ENCODE measurements at regions not wholly inside any gene's neighbourhood (a gene's known extent, or its start where the extent isn't known, plus 50 kb on each side); places are given as distances from the start of the nearest gene placed in this dataset.

DNA sequence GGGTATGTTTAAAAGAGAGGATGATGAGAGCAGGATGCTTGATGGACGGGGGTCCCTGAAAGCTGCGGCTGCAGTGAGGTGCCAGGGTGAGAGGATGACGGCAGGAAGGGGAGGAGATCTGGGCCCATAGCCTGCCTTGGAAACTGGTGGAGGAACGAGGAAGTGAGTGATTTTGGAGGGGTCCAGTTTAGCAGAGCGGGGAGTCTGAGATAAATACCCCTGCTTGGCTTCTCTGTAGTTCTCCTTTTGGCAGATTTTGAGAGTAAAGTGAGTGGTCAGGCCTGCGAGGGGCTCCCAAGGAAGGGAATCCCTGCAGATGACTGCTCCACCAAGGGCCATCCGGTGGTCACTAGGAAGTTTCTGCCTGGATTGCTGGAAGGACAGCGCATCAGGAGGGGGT lies 98.5 kb upstream of the PTCH1 start:
- DNase-seq (ENCODE audit: low read depth in 2 of 2) = no peak
- H3K4me3 ChIP-seq (replicated peaks in 1 of 2; ENCODE audit: low read depth in 2 of 2, low read length in 2 of 2) = no peak overlapping the region
- TF ChIP-seq, protein P1, sequence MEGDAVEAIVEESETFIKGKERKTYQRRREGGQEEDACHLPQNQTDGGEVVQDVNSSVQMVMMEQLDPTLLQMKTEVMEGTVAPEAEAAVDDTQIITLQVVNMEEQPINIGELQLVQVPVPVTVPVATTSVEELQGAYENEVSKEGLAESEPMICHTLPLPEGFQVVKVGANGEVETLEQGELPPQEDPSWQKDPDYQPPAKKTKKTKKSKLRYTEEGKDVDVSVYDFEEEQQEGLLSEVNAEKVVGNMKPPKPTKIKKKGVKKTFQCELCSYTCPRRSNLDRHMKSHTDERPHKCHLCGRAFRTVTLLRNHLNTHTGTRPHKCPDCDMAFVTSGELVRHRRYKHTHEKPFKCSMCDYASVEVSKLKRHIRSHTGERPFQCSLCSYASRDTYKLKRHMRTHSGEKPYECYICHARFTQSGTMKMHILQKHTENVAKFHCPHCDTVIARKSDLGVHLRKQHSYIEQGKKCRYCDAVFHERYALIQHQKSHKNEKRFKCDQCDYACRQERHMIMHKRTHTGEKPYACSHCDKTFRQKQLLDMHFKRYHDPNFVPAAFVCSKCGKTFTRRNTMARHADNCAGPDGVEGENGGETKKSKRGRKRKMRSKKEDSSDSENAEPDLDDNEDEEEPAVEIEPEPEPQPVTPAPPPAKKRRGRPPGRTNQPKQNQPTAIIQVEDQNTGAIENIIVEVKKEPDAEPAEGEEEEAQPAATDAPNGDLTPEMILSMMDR (IDR thresholded peaks at IDR 0.05; ENCODE audit: low read depth, low read length) = no peak

DNA sequence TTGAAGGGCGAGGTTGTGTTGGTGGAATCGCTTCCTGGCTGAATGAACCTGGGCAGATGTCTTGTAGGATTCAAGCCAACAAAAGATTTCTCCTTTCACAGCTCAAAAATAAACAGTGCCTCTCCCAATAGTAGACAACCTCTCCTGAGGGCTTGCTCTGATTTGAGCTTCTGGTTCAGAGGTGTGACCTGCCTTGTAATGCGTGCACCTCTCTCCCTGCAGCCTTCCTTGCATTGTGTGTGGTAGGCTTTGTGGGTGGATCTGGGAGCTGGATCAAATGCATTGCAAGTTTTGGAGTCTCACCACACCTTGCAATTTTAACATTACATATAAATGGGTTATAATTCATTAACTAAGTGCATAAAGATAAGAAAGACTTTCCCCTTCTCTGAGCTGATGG lies 96.9 kb upstream of the PTCH1 start:
- TF ChIP-seq, protein P1 (IDR thresholded peaks at IDR 0.05; ENCODE audit: low read depth, low read length) = no peak
- no peak overlapping the region for H3K4me3 ChIP-seq (replicated peaks in 1 of 2; ENCODE audit: low read depth in 2 of 2, low read length in 2 of 2)
- DNase-seq (ENCODE audit: low read depth in 2 of 2) = no peak

GRCh38 chr9:95611354-95611753 lies 94.6 kb upstream of the PTCH1 start:
- no peak overlapping the region for H3K4me3 ChIP-seq (replicated peaks in 1 of 2; ENCODE audit: low read depth in 2 of 2, low read length in 2 of 2)
- no peak for DNase-seq (ENCODE audit: low read depth in 2 of 2)
- TF ChIP-seq, protein P1 (IDR thresholded peaks at IDR 0.05; ENCODE audit: low read depth, low read length) = no peak

- no peak overlapping the region for H3K4me3 ChIP-seq (replicated peaks in 1 of 2; ENCODE audit: low read depth in 2 of 2, low read length in 2 of 2)
- no peak for DNase-seq (ENCODE audit: low read depth in 2 of 2)
- TF ChIP-seq, protein P1 (IDR thresholded peaks at IDR 0.05; ENCODE audit: low read depth, low read length) = no peak
Observed at GRCh38 chr9:95610006-95610785, 93.4 kb upstream of the PTCH1 start.

DNA sequence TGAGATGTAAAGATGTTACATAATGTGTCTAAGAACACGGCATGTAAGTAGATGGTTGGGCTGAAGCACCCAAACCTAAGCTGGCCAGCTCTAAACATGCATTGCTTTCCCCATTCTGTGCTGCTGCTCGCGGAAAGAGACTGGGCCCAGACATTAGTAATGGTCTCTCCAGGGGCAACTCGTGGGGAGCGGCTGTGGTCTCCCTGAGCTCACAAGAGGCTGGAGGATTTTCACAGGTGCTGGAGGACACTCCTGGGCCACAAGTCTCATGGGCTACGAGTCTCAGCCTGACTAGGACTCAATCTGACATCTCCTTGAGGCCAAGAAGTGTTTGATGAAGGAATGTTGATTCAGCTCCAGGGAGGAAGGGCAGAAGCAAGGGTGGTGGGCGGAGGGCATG lies 92.7 kb upstream of the PTCH1 start:
- TF ChIP-seq, protein P1 (IDR thresholded peaks at IDR 0.05; ENCODE audit: low read depth, low read length) = no peak
- H3K4me3 ChIP-seq (replicated peaks in 1 of 2; ENCODE audit: low read depth in 2 of 2, low read length in 2 of 2) = no peak overlapping the region

GRCh38 chr9:95608341-95608740 lies 91.6 kb upstream of the PTCH1 start:
- no peak overlapping the region for H3K4me3 ChIP-seq (replicated peaks in 1 of 2; ENCODE audit: low read depth in 2 of 2, low read length in 2 of 2)
- TF ChIP-seq, protein P1 (IDR thresholded peaks at IDR 0.05; ENCODE audit: low read depth, low read length) = no peak
- DNase-seq (ENCODE audit: low read depth in 2 of 2) = no peak

More for the DNA sequence above, 92.7 kb upstream of the PTCH1 start:
- no peak for DNase-seq (ENCODE audit: low read depth in 2 of 2)

GRCh38 chr9:95607507-95607906 lies 90.7 kb upstream of the PTCH1 start:
- TF ChIP-seq, protein P1 (IDR thresholded peaks at IDR 0.05; ENCODE audit: low read depth, low read length) = no peak
- H3K4me3 ChIP-seq (replicated peaks in 1 of 2; ENCODE audit: low read depth in 2 of 2, low read length in 2 of 2) = no peak overlapping the region
- DNase-seq (ENCODE audit: low read depth in 2 of 2) = no peak

Measured in cardiac fibroblast (primary cell).